ENCODE measurements at regions not wholly inside any gene's neighbourhood (a gene's known extent, or its start where the extent isn't known, plus 50 kb on each side); places are given as distances from the start of the nearest gene placed in this dataset.

GRCh38 chr18:61731693-61732376 is 161.0 kb downstream of the RNF152 start:
- Histone ChIP-seq H3K4me3 (no peak overlapping the region), H3K36me3 (no peaks in the 10 kb centered on the region), H3K27me3 (no peaks in the 10 kb centered on the region), H3K9me3 (no peaks in the 10 kb centered on the region), H3K4me1 (peaks cover 19 to 22% (median 19%) of the 10 kb centered on the region in 3 donors), H3K27ac (peak overlapping the region in 2 of 4 donors; percentile 5 to 15)
- DNase-seq (no peak), ATAC-seq (no peak), FAIRE-seq (no peak)
- 84 to 86% methylated on average over 9 of the region's 9 CpGs for WGBS, 2 donors
- no peak for TF ChIP-seq CTCF (IDR thresholded peaks at IDR 0.05)
- intact Hi-C loops (cut with DNase I): no loop called here

GRCh38 chr18:61731178-61731577 is 161.6 kb downstream of the RNF152 start:
- Histone ChIP-seq H3K9me3 (no peaks in the 10 kb centered on the region), H3K27ac (no peak overlapping the region), H3K4me1 (peaks cover 13 to 17% (median 13%) of the 10 kb centered on the region in 3 donors), H3K4me3 (no peak overlapping the region), H3K27me3 (no peaks in the 10 kb centered on the region), H3K36me3 (no peaks in the 10 kb centered on the region)
- 71 to 85% methylated on average over 5 of the region's 5 CpGs for WGBS, 2 donors
- TF ChIP-seq CTCF (IDR thresholded peaks at IDR 0.05): no peak
- DNase-seq: no peak
- FAIRE-seq: no peak
- intact Hi-C loops (cut with DNase I): no loop called here
- ATAC-seq: no peak

GRCh38 chr18:61729322-61729721 is 163.5 kb downstream of the RNF152 start:
- no peak overlapping the region for H3K4me3 ChIP-seq
- FAIRE-seq: no peak
- intact Hi-C loops (cut with DNase I): no loop called here
- no peak for TF ChIP-seq CTCF (IDR thresholded peaks at IDR 0.05)
- no peaks in the 10 kb centered on the region for H3K27me3 ChIP-seq
- ATAC-seq: no peak
- no peaks in the 10 kb centered on the region for H3K9me3 ChIP-seq
- peaks cover under 1 to 6% (median 1%) of the 10 kb centered on the region in 3 donors for H3K4me1 ChIP-seq
- H3K27ac ChIP-seq: no peak overlapping the region
- DNase-seq: no peak
- no peaks in the 10 kb centered on the region for H3K36me3 ChIP-seq

- Histone ChIP-seq H3K4me3 (no peak overlapping the region), H3K27ac (no peak overlapping the region), H3K27me3 (no peaks in the 10 kb centered on the region), H3K9me3 (no peaks in the 10 kb centered on the region), H3K36me3 (no peaks in the 10 kb centered on the region), H3K4me1 (no peaks in the 10 kb centered on the region)
- TF ChIP-seq CTCF (IDR thresholded peaks at IDR 0.05): no peak
- WGBS, 2 donors: 87 to 88% methylated on average over 4 of the region's 4 CpGs
- FAIRE-seq: no peak
- ATAC-seq: no peak
- DNase-seq: no peak
- intact Hi-C loops (cut with DNase I): no loop called here
These were observed 165.3 kb downstream of the RNF152 start for GRCh38 chr18:61727241-61728193.
